ENCODE measurements at regions not wholly inside any gene's neighbourhood (a gene's known extent, or its start where the extent isn't known, plus 50 kb on each side); places are given as distances from the start of the nearest gene placed in this dataset.

- TF ChIP-seq, protein P1, sequence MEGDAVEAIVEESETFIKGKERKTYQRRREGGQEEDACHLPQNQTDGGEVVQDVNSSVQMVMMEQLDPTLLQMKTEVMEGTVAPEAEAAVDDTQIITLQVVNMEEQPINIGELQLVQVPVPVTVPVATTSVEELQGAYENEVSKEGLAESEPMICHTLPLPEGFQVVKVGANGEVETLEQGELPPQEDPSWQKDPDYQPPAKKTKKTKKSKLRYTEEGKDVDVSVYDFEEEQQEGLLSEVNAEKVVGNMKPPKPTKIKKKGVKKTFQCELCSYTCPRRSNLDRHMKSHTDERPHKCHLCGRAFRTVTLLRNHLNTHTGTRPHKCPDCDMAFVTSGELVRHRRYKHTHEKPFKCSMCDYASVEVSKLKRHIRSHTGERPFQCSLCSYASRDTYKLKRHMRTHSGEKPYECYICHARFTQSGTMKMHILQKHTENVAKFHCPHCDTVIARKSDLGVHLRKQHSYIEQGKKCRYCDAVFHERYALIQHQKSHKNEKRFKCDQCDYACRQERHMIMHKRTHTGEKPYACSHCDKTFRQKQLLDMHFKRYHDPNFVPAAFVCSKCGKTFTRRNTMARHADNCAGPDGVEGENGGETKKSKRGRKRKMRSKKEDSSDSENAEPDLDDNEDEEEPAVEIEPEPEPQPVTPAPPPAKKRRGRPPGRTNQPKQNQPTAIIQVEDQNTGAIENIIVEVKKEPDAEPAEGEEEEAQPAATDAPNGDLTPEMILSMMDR (IDR thresholded peaks at IDR 0.05; ENCODE audit: insufficient read depth, low read length, severe bottlenecking), result no peak
These were observed 135.7 kb downstream of the NUP35 start for GRCh38 chr2:183259921-183260320.

DNA sequence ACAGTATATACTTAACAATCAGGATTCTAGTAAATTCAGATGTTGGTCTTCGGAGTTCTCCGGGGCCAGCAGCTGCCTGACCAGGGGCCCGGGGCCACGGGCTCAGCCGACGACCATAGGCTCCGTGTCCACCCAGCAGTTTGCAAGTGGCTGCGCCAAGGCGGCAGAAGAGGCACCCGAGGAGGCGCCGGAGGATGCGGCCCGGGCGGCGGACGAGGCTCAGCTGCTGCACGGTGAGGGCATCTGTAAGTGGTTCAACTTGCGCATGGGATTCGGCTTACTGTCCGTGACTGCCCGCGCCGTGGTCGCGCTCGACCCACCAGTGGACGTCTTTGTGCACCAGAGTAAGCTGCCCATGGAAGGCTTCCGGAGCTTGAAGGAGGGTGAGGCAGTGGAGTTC, 136.3 kb downstream of the NUP35 start:
- Histone ChIP-seq H3K27me3 (ENCODE audit: control insufficient read depth, insufficient read depth, low read length) (no peaks in the 10 kb centered on the region), H3K4me3 (ENCODE audit: low read depth, low read length) (no peak overlapping the region), H3K36me3 (ENCODE audit: control insufficient read depth, insufficient read depth, low read length) (no peaks in the 10 kb centered on the region)
- DNase-seq (ENCODE audit: low read depth) (no peak), FAIRE-seq (no peak)
- TF ChIP-seq, protein P1 (IDR thresholded peaks at IDR 0.05; ENCODE audit: insufficient read depth, low read length, severe bottlenecking), result no peak

More at GRCh38 chr2:183259921-183260320, 135.7 kb downstream of the NUP35 start:
- FAIRE-seq, result no peak
- Histone ChIP-seq H3K4me3 (ENCODE audit: low read depth, low read length) (no peak overlapping the region), H3K27me3 (ENCODE audit: control insufficient read depth, insufficient read depth, low read length) (no peaks in the 10 kb centered on the region), H3K36me3 (ENCODE audit: control insufficient read depth, insufficient read depth, low read length) (no peaks in the 10 kb centered on the region)
- no peak for DNase-seq (ENCODE audit: low read depth)

- no peak for DNase-seq (ENCODE audit: low read depth)
- no peak for FAIRE-seq
- Histone ChIP-seq H3K4me3 (ENCODE audit: low read depth, low read length) (no peak overlapping the region), H3K36me3 (ENCODE audit: control insufficient read depth, insufficient read depth, low read length) (no peaks in the 10 kb centered on the region), H3K27me3 (ENCODE audit: control insufficient read depth, insufficient read depth, low read length) (no peaks in the 10 kb centered on the region)
- TF ChIP-seq, protein P1 (IDR thresholded peaks at IDR 0.05; ENCODE audit: insufficient read depth, low read length, severe bottlenecking), result no peak
These were observed 140.8 kb downstream of the NUP35 start for GRCh38 chr2:183264890-183265535.

DNA sequence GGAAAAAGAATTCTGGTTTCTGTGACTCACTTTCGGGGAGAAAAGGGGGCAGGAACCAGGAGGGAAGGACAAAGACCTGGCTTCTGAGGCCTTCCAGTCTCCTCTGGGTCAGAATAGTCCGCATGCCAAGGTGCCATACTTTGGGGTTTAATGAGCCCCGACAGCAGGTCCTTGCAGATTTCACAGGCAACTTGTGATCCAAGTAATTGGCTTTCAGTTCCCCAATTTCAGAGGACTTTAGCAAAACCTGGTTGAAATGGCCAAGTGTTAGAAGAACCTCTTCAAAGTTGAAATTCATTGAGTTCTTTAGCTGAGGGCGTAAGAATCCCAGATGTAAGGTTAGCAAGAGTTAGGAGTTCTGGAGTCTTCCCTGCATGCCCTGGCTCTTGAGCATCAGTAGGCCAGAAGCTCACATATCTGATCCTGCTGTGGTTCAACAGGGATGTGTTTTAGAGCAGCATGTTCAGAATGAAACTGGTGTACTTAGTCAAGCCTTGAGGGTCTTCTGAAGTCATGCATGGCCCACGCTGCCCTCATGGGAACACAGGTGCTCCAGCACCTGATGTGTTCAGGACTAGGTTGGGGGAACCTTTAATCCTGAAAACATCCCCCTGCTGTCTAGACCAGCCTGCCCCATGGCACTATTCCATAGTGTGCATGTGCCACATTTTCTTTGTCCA, 143.0 kb downstream of the NUP35 start:
- H3K27me3 ChIP-seq (ENCODE audit: control insufficient read depth, insufficient read depth, low read length), result no peaks in the 10 kb centered on the region
- no peak overlapping the region for H3K4me3 ChIP-seq (ENCODE audit: low read depth, low read length)
- no peaks in the 10 kb centered on the region for H3K36me3 ChIP-seq (ENCODE audit: control insufficient read depth, insufficient read depth, low read length)
- DNase-seq (ENCODE audit: low read depth) (no peak), FAIRE-seq (no peak)
- TF ChIP-seq, protein P1 (IDR thresholded peaks at IDR 0.05; ENCODE audit: insufficient read depth, low read length, severe bottlenecking), result no peak

DNA sequence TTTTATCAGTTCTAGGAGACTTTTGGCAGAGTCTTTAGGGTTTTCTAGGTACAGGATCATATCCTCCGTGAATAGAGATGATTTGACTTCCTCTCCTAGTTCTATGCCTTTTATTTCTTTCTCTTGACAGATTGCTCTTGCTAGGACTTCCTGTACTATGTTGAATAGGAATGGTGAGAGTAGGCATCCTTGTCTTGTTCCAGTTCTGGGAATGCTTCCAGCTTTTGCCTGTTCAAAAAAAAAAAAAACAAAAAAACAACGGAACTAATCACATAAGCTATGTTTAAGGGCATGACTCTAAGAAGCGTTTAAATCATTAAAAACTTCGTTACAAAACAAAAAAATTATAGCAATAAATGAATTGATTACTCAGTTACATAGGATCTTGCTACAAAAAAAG, 145.7 kb downstream of the NUP35 start:
- TF ChIP-seq, protein P1 (IDR thresholded peaks at IDR 0.05; ENCODE audit: insufficient read depth, low read length, severe bottlenecking), result no peak
- H3K36me3 ChIP-seq (ENCODE audit: control insufficient read depth, insufficient read depth, low read length), result no peaks in the 10 kb centered on the region
- no peak overlapping the region for H3K4me3 ChIP-seq (ENCODE audit: low read depth, low read length)
- no peak for DNase-seq (ENCODE audit: low read depth)
- H3K27me3 ChIP-seq (ENCODE audit: control insufficient read depth, insufficient read depth, low read length), result no peaks in the 10 kb centered on the region
- FAIRE-seq, result no peak

Measured in bronchial epithelial cell (primary cell).